Peyer's patch (tissue), 4 donors: ENCODE measurements at regions not wholly inside any gene's neighbourhood (a gene's known extent, or its start where the extent isn't known, plus 50 kb on each side); places are given as distances from the start of the nearest gene placed in this dataset.

Experiments
- DNase-seq, 3 donors: peaks; one replicate each; pipeline ENCODE4 v3.0.0-alpha.2; 2017 to 2019
- H3K27ac ChIP-seq, 4 donors: fragments of 200-600 bp; sonication (generic); one replicate each; pipeline ENCODE4 v1.5.1; 2016 to 2019
- H3K27me3 ChIP-seq, 2 donors: fragments of 200-600 bp; sonication (generic); one replicate each; pipeline ENCODE4 v1.5.1; 2019
- H3K36me3 ChIP-seq, 3 donors: fragments of 200-600 bp; sonication (generic); one replicate each; pipeline ENCODE4 v1.5.1; 2016 to 2019
- H3K4me1 ChIP-seq, 4 donors: fragments of 200-600 bp; sonication (generic); one replicate each; pipeline ENCODE4 v1.5.1; 2016 to 2019
- H3K4me3 ChIP-seq, 4 donors: fragments of 200-600 bp; sonication (generic); 1 replicate in 3 of 4; 2 replicates in 1 of 4; pipeline ENCODE4 v1.5.1; 2016 to 2019; ENCODE audit warnings: mild to moderate bottlenecking in 1 of 4
- H3K9me3 ChIP-seq, 4 donors: fragments of 200-600 bp; sonication (generic); one replicate each; pipeline ENCODE4 v1.5.1; 2016 to 2019; ENCODE audit warnings: mild to moderate bottlenecking in 1 of 4
- POLR2A ChIP-seq, 2 donors: fragments of 450-650 bp; IDR thresholded peaks; one replicate each; pipeline ENCODE4 v1.5.1; 2017; ENCODE audit warnings: antibody characterized with exemption in 2 of 2, mild to moderate bottlenecking in 2 of 2, moderate library complexity in 2 of 2
- TF ChIP-seq, protein P1 (sequence below), 6 experiments: fragments of 450-650 bp in 4 of 6; fragments of 200-600 bp in 2 of 6; sonication (generic) in 1 of 6; IDR thresholded peaks; one replicate each; pipeline ENCODE4 v1.5.1; 2017 to 2019; ENCODE audit warnings: antibody characterized with exemption in 6 of 6, mild to moderate bottlenecking in 3 of 6, moderate library complexity in 1 of 6

DNA sequence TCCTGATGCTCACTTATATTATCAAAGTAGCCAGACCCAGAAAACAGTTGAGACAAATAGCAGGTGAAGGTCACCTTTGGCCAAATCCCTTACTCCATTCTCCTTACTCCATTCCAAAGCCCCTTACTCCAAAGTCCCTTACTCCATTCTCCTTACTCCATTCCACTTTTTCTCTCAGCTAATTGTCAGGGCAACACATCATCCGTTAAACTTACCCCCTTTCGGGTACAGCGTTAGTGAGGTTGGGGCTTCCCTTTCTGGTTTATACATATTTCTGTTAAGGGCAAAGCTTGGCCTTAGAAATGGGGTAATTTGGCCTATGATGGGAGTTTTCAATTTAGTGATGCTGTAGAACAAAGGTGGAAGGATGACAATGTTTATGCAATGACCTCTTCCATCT is 111.8 kb upstream of the CCND2 start:
- Histone ChIP-seq H3K9me3 (no peaks in the 10 kb centered on the region), H3K27me3 (no peaks in the 10 kb centered on the region), H3K27ac (no peak overlapping the region), H3K4me1 (no peaks in the 10 kb centered on the region), H3K4me3 (no peak overlapping the region), H3K36me3 (no peaks in the 10 kb centered on the region)
- no peak for DNase-seq
- TF ChIP-seq, protein P1, sequence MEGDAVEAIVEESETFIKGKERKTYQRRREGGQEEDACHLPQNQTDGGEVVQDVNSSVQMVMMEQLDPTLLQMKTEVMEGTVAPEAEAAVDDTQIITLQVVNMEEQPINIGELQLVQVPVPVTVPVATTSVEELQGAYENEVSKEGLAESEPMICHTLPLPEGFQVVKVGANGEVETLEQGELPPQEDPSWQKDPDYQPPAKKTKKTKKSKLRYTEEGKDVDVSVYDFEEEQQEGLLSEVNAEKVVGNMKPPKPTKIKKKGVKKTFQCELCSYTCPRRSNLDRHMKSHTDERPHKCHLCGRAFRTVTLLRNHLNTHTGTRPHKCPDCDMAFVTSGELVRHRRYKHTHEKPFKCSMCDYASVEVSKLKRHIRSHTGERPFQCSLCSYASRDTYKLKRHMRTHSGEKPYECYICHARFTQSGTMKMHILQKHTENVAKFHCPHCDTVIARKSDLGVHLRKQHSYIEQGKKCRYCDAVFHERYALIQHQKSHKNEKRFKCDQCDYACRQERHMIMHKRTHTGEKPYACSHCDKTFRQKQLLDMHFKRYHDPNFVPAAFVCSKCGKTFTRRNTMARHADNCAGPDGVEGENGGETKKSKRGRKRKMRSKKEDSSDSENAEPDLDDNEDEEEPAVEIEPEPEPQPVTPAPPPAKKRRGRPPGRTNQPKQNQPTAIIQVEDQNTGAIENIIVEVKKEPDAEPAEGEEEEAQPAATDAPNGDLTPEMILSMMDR (IDR thresholded peaks at IDR 0.05), result no peak
- TF ChIP-seq POLR2A (IDR thresholded peaks at IDR 0.05), result no peak

DNA sequence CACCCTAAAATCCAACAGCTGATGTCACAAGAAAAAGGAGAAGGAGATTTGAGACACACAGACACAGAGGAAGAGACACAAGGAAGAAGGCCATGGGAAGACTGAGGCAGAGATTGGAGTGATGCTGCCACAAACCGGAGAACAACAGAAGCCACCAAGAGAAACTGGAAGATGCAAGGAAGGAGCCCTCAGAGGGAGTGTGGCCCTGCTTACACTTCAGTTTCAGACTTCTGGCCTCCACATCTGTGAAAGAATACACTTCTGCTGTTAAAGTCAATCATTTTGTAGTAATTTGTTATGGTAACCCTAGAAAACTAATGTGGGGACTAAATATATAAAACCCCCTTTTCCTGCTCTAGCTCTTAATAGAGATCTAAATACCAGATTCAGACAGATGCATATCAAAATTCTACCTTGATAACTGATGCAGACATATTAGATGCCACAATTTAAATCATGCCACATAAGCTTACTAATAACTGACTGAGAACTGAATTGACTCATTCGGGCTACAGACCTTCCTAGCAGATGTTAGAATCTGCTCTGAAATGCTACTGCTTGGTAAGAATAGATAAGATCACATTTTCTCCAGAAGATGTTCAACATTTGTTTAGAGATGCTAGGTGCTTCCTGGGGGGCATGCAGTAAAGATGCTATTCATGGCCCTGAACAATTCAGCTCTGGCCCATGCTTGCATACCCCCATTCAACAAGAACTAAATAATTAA is 113.1 kb upstream of the CCND2 start:
- H3K27ac ChIP-seq, result no peak overlapping the region
- H3K36me3 ChIP-seq, result no peaks in the 10 kb centered on the region
- no peaks in the 10 kb centered on the region for H3K4me1 ChIP-seq
- H3K9me3 ChIP-seq, result no peaks in the 10 kb centered on the region
- TF ChIP-seq, protein P1 (IDR thresholded peaks at IDR 0.05), result no peak
- TF ChIP-seq POLR2A (IDR thresholded peaks at IDR 0.05), result no peak
- H3K4me3 ChIP-seq, result no peak overlapping the region
- no peaks in the 10 kb centered on the region for H3K27me3 ChIP-seq
- no peak for DNase-seq

- peak in 1 of 3 donors; percentile 9 for DNase-seq
- TF ChIP-seq, protein P1 (IDR thresholded peaks at IDR 0.05), result no peak
- TF ChIP-seq POLR2A (IDR thresholded peaks at IDR 0.05), result no peak
- Histone ChIP-seq H3K27me3 (no peaks in the 10 kb centered on the region), H3K4me3 (no peak overlapping the region), H3K36me3 (no peaks in the 10 kb centered on the region), H3K27ac (no peak overlapping the region), H3K9me3 (no peaks in the 10 kb centered on the region), H3K4me1 (no peaks in the 10 kb centered on the region)
Observed at GRCh38 chr12:4159851-4160250, 113.7 kb upstream of the CCND2 start.

- TF ChIP-seq, protein P1 (IDR thresholded peaks at IDR 0.05), result no peak
- no peak for TF ChIP-seq POLR2A (IDR thresholded peaks at IDR 0.05)
- H3K9me3 ChIP-seq, result no peaks in the 10 kb centered on the region
- no peak for DNase-seq
Observed at GRCh38 chr12:4158306-4158705, 115.3 kb upstream of the CCND2 start.

DNA sequence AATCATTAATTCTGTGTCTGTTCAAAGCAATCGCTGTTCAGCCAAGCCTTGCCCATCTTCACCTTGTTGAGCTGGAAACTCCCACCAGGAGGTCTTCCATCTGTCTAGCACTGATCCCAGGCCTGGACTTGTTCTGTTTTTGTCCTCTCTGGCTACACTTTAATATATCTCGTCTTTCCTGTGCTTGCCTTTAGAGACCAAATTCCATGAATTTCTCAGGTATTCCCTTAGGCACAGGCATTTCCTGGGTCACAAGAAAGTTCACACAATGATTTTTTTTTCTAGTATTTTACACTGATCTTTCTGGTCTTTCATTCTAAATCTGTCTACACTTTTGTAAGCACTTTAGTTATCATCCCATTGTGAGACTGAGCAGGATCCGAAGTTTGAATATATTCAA is 116.4 kb upstream of the CCND2 start:
- H3K36me3 ChIP-seq, result no peaks in the 10 kb centered on the region
- no peak for DNase-seq
- no peak for TF ChIP-seq POLR2A (IDR thresholded peaks at IDR 0.05)
- TF ChIP-seq, protein P1 (IDR thresholded peaks at IDR 0.05), result no peak
- no peak overlapping the region for H3K27ac ChIP-seq
- H3K27me3 ChIP-seq, result no peaks in the 10 kb centered on the region
- H3K4me1 ChIP-seq, result peaks cover 0 to 13% (median 9%) of the 10 kb centered on the region in 4 donors
- H3K9me3 ChIP-seq, result no peaks in the 10 kb centered on the region
- no peak overlapping the region for H3K4me3 ChIP-seq

More at GRCh38 chr12:4158306-4158705, 115.3 kb upstream of the CCND2 start:
- H3K4me1 ChIP-seq, result peaks cover 0 to 13% (median 6%) of the 10 kb centered on the region in 4 donors
- H3K36me3 ChIP-seq, result no peaks in the 10 kb centered on the region
- H3K4me3 ChIP-seq, result no peak overlapping the region
- H3K27ac ChIP-seq, result no peak overlapping the region
- H3K27me3 ChIP-seq, result no peaks in the 10 kb centered on the region
